AG09319 (cell line): ENCODE measurements at regions not wholly inside any gene's neighbourhood (a gene's known extent, or its start where the extent isn't known, plus 50 kb on each side); places are given as distances from the start of the nearest gene placed in this dataset.

Experiments
- DNase-seq: peaks from one replicate; pipeline ENCODE4 v3.0.0-alpha.2; 2010; ENCODE audit warnings: low read depth; ENCODE audit errors: extremely low read depth
- CTCF ChIP-seq: IDR thresholded peaks from 2 replicates; pipeline ENCODE4 v1.5.1; 2011; ENCODE audit warnings: low read depth, mild to moderate bottlenecking, inconsistent platforms, low read length, moderate library complexity

DNA sequence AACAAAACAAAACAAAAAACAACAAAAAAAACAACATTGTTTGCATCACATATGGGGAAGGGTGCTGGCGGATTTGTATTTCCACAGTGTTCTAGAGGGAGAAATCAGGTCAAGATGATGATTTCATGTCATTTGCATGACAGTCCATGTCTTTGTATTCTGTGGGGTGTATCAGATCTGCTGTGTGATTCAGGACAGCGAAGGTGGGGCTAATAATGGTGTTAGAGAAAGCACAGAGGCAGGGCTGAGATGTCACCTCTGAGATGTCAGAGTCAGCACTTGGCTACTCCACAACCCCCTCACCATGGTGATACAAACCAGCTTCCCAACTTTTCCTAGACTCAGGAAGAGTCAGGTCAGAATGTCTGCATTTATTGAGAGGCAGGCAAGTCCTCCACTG is 543.2 kb downstream of the BCL11B start:
- TF ChIP-seq CTCF, result no peak
- no peak for DNase-seq

GRCh38 chr14:98731286-98731685 is 540.7 kb downstream of the BCL11B start:
- no peak for DNase-seq
- TF ChIP-seq CTCF, result no peak

DNA sequence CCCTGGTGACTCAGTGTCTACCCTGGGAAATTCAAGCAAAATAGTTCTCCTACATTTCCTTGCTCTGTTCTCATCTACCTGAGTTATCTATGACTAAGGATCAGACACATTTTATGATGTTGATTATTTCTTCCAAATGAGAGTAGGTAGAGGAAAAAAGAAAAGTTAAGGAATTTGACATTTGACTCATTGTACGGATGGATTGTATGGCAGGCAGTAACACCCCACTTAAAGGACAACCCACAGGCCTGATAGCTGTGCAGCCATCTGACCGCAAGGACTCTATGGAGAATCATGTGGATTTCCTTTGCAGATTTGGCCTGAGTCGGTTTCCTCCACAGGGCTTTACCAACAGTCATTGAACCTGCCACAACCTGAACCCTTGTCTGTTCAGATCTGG is 540.3 kb downstream of the BCL11B start:
- no peak for TF ChIP-seq CTCF
- DNase-seq, result no peak

DNA sequence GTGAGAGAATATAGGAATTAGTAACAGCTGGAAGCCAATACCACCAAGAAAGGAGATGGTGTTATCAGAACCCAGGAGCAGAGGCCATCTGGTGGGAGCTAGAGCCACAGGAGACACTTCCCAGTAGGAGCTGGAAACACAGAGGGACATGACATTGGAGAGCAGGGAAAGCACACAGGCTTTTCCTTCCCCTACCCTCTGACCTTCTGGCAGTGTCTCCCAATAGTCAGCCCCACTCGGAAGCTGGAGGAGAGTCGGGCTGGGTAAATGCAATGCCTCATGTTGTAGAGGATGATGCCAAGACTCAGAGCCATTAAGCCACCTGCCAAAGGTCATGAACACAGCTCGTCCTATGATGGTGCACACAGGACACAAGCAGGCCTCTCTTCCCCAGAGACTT is 538.5 kb downstream of the BCL11B start:
- no peak for TF ChIP-seq CTCF
- no peak for DNase-seq

DNA sequence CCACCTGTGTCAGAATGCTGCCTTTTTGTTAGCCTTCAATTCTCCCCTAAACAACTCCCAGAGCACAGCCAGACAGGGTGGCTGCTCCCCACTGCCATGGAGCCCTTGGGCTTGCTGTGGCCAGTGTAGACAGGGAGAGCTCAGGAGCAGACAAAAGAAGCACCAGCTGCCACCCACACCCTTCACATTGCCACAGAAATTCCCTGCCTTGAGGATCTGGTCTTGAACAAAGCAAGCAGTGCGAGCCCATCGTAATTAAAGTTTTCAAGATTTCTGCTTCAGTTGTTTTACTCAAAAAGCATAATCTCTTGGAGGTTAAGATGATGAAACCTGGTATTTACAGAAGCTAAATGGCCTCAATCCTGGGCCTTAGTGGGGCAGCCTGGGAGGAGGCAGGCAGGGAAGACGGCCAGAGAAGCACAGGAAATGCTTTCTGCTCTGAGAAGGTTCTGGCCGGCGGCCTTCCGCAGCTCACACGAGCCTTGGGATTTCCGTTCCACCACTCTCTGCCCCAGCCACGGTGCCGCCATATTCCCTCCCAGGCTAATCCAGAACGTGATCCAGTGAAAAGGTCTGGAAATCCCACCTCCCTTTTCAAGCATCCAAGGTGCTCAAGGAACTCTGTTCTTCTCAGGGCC is 535.2 kb downstream of the BCL11B start:
- DNase-seq, result no peak
- no peak for TF ChIP-seq CTCF

GRCh38 chr14:98741523-98741922 is 530.5 kb downstream of the BCL11B start:
- DNase-seq, result no peak
- no peak for TF ChIP-seq CTCF

DNA sequence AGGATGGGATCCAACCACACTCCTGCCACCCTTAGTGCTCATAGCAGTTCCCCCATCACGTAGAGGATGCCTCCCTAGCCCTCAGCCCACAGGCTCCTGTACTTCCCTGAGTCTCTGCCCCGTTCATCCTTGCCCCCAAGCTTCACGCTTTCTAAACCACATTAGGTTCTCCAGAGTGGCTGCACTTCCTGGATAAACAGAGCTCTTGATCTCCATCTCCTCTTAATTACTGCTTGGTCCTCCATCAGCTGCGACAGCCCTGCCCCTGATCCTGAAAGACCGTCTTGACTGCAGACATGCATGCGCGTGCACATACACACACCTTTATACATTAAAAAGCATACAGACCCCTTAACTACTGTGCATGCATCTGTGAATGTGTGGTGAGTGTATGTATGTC is 530.0 kb downstream of the BCL11B start:
- TF ChIP-seq CTCF, result no peak
- DNase-seq, result no peak
